Gastroesophageal sphincter (tissue), 4 donors: ENCODE measurements at regions not wholly inside any gene's neighbourhood (a gene's known extent, or its start where the extent isn't known, plus 50 kb on each side); places are given as distances from the start of the nearest gene placed in this dataset.

Experiments used
- ATAC-seq: fragments of 150-250 bp; one replicate; pipeline ENCODE4 v1.9.1; 2016; ENCODE audit warnings: mild to moderate bottlenecking, moderate library complexity
- H3K27ac ChIP-seq, 4 donors: fragments of 200-600 bp; sonication (generic) in 3 of 4; 1 replicate in 3 of 4; 2 replicates in 1 of 4; pipeline ENCODE4 v1.5.1; 2016 to 2019
- H3K27me3 ChIP-seq: fragments of 200-600 bp; sonication (generic); one replicate; pipeline ENCODE4 v1.5.1; 2019
- H3K36me3 ChIP-seq, 2 donors: fragments of 200-600 bp; sonication (generic); one replicate each; pipeline ENCODE4 v1.5.1; 2019; ENCODE audit warnings: control low read depth in 1 of 2
- H3K4me1 ChIP-seq, 3 donors: fragments of 200-600 bp; sonication (generic); 1 replicate in 2 of 3; 2 replicates in 1 of 3; pipeline ENCODE4 v1.5.1; 2016 to 2019; ENCODE audit warnings: control low read depth in 2 of 3
- H3K4me3 ChIP-seq, 2 donors: fragments of 200-600 bp; sonication (generic); one replicate each; pipeline ENCODE4 v1.5.1; 2019; ENCODE audit warnings: mild to moderate bottlenecking in 1 of 2, moderate library complexity in 1 of 2
- H3K9me3 ChIP-seq, 3 donors: fragments of 200-600 bp; sonication (generic); one replicate each; pipeline ENCODE4 v1.5.1; 2017 to 2019; ENCODE audit warnings: control low read depth in 2 of 3
- EP300 ChIP-seq: sonication (generic); formaldehyde crosslinking; IDR thresholded peaks from one replicate; pipeline ENCODE4 v1.6.1; 2017; ENCODE audit warnings: antibody characterized with exemption, mild to moderate bottlenecking
- POLR2A ChIP-seq, 2 donors: fragments of 450-650 bp; IDR thresholded peaks; one replicate each; pipeline ENCODE4 v1.6.1; 2017; ENCODE audit warnings: antibody characterized with exemption in 2 of 2, mild to moderate bottlenecking in 2 of 2, moderate library complexity in 1 of 2
- POLR2AphosphoS5 ChIP-seq: sonication (generic); formaldehyde crosslinking; IDR thresholded peaks from one replicate; pipeline ENCODE4 v1.6.1; 2017; ENCODE audit warnings: antibody characterized with exemption
- WGBS, 2 donors: methylation state at CpG; one replicate each; pipeline ENCODE4 v1.1.5; 2018; ENCODE audit warnings: low coverage in 1 of 2; 5-methylcytosine and 5-hydroxymethylcytosine counted together
- TF ChIP-seq, protein P1 (sequence below), 4 experiments: fragments of 200-600 bp in 2 of 4; fragments of 450-650 bp in 2 of 4; sonication (generic) in 1 of 4; IDR thresholded peaks; one replicate each; pipeline ENCODE4 v1.5.1; 2017 to 2019; ENCODE audit warnings: antibody characterized with exemption in 4 of 4, mild to moderate bottlenecking in 2 of 4, moderate library complexity in 2 of 4

DNA sequence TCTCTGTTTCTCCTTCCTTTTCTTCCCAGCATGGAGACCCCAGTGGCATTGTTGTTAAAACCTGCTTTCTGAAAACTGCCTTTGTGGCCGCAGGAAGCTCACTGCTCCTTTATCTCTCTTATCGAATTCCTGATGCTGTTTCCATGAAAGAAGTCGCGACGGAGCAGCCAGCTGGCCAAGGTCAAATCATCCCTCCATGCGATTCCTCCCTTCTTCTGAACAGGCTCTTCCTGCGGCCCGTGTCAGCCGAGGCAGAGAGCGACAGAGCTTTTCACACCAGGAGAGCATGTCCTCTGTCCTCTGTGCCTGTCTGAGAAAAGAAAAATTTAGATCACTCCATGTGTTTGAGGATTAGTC is 242.1 kb upstream of the PITRM1 start:
- ATAC-seq, result no peak
- Histone ChIP-seq H3K4me1 (no peaks in the 10 kb centered on the region), H3K27me3 (no peaks in the 10 kb centered on the region), H3K27ac (no peak overlapping the region), H3K9me3 (no peaks in the 10 kb centered on the region), H3K36me3 (no peaks in the 10 kb centered on the region), H3K4me3 (no peak overlapping the region)
- 76 to 90% methylated on average over 2 to 6 of the region's 10 CpGs for WGBS, 2 donors
- no peak for TF ChIP-seq POLR2A (IDR thresholded peaks at IDR 0.05)
- no peak for TF ChIP-seq EP300
- TF ChIP-seq POLR2AphosphoS5, result no peak

DNA sequence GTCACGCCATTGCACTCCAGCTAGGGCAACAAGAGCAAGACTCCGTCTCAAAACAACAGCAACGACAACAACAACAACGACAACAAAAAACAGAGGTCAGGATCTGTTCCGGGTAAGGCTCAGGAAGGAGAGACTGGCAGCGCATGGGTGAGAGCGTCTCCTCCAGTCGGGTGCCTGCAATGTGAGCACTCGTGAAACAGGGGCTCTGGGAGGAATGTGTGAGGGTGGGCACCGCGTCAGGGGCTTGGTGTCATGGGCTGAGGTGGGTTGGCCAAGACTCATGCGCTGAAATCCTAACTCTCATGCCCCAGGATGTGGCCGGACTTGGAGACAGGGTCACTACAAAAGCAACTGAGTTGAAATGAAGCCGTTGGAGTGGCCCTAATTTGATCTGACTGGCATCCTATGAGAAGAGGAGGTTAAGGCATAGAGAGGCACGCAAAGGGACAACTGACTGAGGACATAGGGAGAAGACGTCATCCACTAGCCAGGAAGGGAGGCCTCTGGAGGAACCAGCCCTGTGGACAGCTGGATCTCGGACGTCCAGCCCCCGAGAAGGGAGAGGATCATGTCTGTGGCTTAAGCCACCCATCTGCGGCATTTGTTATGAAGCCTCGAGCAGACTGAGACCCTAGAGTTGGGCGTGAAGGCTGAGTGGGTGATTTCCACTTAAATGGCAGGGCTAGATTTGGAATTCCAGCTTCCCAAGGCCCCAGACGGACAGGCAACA is 241.5 kb upstream of the PITRM1 start:
- Histone ChIP-seq H3K4me1 (no peaks in the 10 kb centered on the region), H3K27ac (no peak overlapping the region), H3K27me3 (no peaks in the 10 kb centered on the region), H3K36me3 (no peaks in the 10 kb centered on the region), H3K4me3 (no peak overlapping the region), H3K9me3 (no peaks in the 10 kb centered on the region)
- TF ChIP-seq, protein P1, sequence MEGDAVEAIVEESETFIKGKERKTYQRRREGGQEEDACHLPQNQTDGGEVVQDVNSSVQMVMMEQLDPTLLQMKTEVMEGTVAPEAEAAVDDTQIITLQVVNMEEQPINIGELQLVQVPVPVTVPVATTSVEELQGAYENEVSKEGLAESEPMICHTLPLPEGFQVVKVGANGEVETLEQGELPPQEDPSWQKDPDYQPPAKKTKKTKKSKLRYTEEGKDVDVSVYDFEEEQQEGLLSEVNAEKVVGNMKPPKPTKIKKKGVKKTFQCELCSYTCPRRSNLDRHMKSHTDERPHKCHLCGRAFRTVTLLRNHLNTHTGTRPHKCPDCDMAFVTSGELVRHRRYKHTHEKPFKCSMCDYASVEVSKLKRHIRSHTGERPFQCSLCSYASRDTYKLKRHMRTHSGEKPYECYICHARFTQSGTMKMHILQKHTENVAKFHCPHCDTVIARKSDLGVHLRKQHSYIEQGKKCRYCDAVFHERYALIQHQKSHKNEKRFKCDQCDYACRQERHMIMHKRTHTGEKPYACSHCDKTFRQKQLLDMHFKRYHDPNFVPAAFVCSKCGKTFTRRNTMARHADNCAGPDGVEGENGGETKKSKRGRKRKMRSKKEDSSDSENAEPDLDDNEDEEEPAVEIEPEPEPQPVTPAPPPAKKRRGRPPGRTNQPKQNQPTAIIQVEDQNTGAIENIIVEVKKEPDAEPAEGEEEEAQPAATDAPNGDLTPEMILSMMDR (IDR thresholded peaks at IDR 0.05), result no peak
- TF ChIP-seq POLR2A (IDR thresholded peaks at IDR 0.05) (no peak), EP300 (no peak), POLR2AphosphoS5 (no peak)
- 94 to 98% methylated on average over 10 to 23 of the region's 23 CpGs for WGBS, 2 donors
- no peak for ATAC-seq

GRCh38 chr10:3412646-3413045 is 240.1 kb upstream of the PITRM1 start:
- no peak for TF ChIP-seq POLR2A (IDR thresholded peaks at IDR 0.05)
- no peak for TF ChIP-seq POLR2AphosphoS5
- TF ChIP-seq EP300, result no peak
- TF ChIP-seq, protein P1 (IDR thresholded peaks at IDR 0.05), result no peak
- Histone ChIP-seq H3K36me3 (no peaks in the 10 kb centered on the region), H3K27ac (no peak overlapping the region), H3K4me1 (no peaks in the 10 kb centered on the region), H3K9me3 (no peaks in the 10 kb centered on the region), H3K4me3 (no peak overlapping the region), H3K27me3 (no peaks in the 10 kb centered on the region)
- ATAC-seq, result no peak
- 80 to 95% methylated on average over 7 to 8 of the region's 16 CpGs for WGBS, 2 donors

- WGBS, 2 donors, result no CpG with 5 or more reads among the region's 5 CpGs
- TF ChIP-seq POLR2AphosphoS5 (no peak), POLR2A (IDR thresholded peaks at IDR 0.05) (no peak), EP300 (no peak)
- TF ChIP-seq, protein P1 (IDR thresholded peaks at IDR 0.05), result no peak
- Histone ChIP-seq H3K4me1 (no peaks in the 10 kb centered on the region), H3K36me3 (no peaks in the 10 kb centered on the region), H3K27ac (no peak overlapping the region), H3K9me3 (no peaks in the 10 kb centered on the region), H3K4me3 (no peak overlapping the region), H3K27me3 (no peaks in the 10 kb centered on the region)
- ATAC-seq, result no peak
Measured at GRCh38 chr10:3412071-3412582, 239.5 kb upstream of the PITRM1 start.

DNA sequence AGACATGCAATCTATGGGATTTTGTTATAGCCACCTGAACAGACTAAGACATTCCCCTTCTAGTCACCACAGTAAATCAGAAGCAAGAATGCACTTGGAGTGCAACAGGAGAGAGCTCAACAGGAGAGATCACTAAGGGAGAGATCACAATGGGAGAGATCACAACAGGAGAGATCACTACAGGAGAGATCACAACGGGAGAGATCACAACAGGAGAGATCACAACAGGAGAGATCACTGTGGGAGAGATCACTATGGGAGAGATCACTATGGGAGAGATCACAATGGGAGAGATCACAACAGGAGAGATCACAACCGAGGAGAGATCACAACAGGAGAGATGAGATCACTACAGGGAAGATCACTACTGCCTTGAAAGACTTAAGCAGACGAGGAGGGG is 238.5 kb upstream of the PITRM1 start:
- H3K27me3 ChIP-seq, result no peaks in the 10 kb centered on the region
- H3K27ac ChIP-seq, result no peak overlapping the region
- H3K4me1 ChIP-seq, result peaks cover 0 to under 1% (median 0%) of the 10 kb centered on the region in 3 donors
- no peaks in the 10 kb centered on the region for H3K9me3 ChIP-seq
- TF ChIP-seq, protein P1 (IDR thresholded peaks at IDR 0.05), result no peak
- TF ChIP-seq EP300, result no peak
- no peak overlapping the region for H3K4me3 ChIP-seq
- ATAC-seq, result no peak
- 57 to 80% methylated on average over 2 to 3 of the region's 3 CpGs for WGBS, 2 donors
- no peaks in the 10 kb centered on the region for H3K36me3 ChIP-seq
